ENCODE measurements at regions not wholly inside any gene's neighbourhood (a gene's known extent, or its start where the extent isn't known, plus 50 kb on each side); places are given as distances from the start of the nearest gene placed in this dataset.

DNA sequence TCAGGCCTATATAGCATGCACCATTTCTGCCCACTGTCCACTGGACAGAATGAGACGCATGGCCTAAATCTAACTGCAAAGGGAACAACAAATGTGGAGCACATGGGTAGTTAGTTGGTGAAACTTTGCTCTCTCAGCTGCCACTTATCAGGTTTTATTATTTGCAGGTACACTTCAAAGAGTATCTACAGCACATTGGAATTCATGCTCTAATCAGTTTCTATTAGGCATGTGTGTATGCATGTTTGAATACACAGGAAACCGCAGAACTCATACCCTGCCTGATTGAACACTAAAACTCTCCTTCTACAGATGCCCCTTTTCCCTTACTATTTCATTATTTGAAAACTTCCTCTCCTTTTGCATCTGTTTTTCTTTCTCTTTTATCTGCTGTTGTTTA, 97.4 kb upstream of the HSF2 start:
- no peak for ATAC-seq

DNA sequence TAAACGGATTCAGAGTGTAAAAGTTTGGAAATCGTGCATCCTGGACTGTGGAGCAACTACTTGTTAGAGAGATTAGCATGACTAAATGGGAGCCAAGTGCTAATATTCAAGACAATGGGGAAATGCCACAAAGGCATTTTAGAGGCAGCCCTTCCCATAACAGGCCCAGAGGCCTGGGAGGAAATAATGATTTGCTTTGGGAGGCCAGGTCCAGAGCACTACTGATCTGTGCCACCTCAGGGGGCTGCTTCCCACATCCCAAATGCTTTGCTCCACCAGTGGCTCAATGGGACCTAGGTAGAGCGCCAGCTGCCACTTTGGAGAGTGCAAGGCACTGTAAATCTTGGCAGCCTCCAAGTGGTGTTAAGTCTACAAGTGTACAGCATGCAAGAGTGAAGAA, 91.9 kb upstream of the HSF2 start:
- ATAC-seq, result no peak

DNA sequence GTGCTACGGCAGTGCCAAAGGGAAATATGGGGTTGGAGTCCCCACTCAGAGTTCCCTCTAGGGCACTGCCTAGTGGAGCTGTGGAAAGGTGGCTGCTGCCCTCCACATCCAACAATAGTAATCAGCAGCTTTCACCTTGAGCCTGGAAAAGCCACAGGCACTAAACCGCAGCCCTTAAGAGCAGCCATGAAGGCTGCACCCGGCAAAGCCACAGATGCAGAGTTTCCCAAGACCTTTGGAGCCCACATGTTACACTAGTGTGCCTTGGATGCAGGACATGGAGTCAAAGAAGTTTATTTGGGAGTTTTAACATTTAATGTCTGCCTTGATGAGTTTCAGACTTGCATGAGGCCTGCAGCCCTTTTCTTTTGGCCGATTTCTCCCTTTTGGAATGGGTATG, 91.4 kb upstream of the HSF2 start:
- no peak for ATAC-seq

DNA sequence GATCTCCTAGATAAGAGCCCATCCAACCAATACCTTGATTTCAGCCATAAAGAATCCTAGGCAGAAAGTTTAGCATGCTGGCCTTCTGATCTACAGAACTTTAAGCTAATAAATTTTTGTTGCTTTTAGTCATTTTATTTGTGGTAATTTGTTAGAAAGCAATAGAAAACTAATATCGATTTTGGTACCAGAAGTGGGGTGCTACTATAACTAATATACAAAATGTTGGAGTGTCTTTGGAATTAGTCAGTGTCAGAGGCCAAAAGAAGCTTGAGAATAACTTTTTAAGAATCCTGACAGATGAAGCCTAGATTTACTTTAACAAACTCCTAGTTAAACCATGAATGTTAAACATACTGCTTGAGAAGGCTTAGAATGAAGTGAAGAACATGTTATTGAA, 83.6 kb upstream of the HSF2 start:
- no peak for ATAC-seq

DNA sequence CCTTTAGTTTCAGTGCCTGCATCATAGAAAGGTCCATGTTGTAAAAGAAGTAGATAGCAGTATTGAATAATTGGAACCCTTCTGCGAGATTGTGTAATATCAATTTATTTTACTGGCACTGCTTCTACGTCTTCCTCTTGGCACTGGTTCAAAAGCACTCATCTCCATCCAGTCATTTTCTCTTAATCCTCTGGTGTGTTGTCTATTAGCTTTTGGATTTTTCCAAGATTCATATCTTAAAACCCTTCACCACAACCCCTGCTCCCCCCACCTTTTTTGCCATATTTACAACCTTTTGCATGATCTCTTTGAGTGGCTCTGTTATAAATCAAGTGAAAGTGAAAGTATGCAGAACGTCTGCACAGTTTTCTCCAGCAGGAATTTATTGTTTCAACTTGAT, 76.6 kb upstream of the HSF2 start:
- no peak for ATAC-seq

DNA sequence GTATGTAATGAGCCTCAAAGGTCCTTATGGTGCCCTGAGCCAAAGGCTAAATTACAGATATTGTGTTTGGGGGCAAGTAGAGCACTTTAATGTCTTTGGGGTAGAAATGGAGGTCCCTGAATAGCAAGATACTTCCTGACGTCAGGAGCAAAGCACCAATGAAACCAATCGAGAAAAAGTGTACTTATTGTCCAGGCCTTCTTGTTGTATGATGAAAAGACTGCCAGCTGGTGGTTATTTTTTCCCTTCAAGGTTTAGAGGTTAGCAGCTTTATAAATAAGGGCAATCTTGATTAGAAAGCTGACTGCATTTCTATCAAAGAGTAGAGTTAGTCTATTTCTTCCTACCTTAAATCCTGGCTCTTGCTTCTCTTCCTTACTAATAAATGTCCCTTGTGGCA, 76.1 kb upstream of the HSF2 start:
- no peak for ATAC-seq

DNA sequence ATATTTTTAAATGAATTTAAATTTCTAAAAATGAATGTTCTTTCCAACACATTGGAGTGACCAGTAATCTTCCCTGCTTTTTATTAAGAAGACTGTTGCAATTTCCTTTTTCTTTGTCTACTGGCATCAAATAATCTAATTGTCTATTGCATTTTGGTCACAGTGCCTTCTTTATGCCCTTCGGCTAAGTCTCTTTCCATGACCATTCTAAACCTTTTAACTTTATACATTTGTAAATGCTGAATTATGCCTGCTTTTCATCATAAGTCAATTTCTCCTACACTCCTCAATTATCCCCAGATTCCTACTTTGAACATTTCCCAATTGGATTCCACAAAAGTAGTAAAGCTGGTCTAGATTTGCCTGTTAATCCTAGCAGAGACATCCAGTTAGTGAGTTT, 69.1 kb upstream of the HSF2 start:
- no peak for ATAC-seq

DNA sequence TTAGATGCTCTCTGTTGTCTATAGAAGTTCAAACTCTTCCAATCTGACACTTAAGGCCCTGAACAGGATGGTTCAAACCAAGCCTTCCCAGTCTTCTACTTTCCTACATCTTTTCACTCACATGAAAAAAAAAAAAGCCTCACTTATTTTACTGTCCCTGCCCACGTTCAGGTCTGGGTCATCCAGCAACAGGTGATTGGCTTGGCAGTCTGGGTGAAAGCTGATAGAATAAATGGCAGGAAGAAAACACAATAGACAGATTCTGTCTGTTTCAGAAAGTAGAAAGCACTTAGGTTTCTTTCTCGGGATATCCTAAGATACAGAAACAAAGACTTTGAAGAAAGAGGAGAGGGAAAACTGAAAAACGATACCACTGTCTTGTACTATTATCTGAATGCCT, 61.8 kb upstream of the HSF2 start:
- ATAC-seq, result no peak

DNA sequence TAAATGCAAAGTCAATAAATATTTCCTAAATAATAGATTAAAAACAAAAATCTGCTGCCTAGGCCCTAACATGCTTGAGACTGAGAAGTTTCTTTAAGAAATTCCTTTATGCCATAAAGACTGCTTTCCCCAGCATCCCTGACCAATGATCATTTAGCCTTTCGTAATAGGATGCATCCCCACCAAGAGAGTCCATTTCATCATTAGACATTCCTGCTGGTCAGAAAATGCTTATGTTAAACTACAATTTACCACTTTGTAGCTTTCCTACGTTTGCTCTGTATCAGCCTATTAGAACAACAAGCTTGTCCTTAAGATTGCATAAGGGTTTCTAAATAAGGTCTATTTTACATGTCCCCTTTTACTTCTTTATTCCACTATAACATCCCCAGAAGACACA, 59.8 kb upstream of the HSF2 start:
- no peak for ATAC-seq

DNA sequence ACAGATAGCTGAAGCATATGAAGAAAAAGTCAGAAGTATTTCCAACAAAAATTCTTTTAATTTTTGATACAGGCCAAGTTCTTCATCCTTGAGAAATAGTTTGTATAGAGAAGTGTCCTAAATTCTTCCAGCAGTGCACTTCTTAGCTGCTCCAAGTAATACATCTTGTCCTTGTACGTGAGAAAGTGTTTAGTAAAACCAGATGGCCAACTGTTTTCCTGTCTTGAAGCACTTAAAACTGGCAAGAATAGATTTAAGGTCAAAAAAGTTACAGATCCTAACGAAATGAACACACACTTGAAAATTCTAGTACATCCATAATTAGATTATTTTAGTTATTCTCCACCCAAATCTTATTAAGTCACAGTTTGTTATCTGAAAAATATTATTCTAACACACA, 52.2 kb upstream of the HSF2 start:
- no peak for ATAC-seq

DNA sequence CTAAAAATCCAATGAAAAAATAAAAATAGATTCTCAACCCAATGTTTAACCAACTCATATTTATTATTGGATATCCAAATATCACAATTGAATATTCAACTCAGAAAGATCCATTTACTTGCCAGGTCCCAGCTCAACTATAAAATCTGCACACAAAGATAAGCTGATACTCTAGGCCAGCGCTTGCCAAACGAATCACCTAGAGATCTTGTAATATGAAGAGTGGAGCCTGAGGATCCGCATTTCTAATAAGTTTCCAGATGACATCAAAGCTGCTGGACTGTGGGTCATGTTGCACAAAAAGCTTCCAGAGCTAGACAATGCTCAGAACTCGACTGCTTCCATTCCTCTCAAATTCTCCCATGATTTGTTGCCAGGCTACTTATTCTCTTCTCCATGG, 51.7 kb upstream of the HSF2 start:
- ATAC-seq, result no peak
